ENCODE measurements at regions not wholly inside any gene's neighbourhood (a gene's known extent, or its start where the extent isn't known, plus 50 kb on each side); places are given as distances from the start of the nearest gene placed in this dataset.
A peak's percentile ranks its signal among the peaks of the same experiment; 100 is the strongest.

GRCh38 chr1:60367532-60367931 is 294.0 kb upstream of the C1orf87 start:
- Histone ChIP-seq H3K4me2 (ENCODE audit: insufficient read depth, insufficient read length, low read length) (no peak overlapping the region), H3K27me3 (ENCODE audit: insufficient read depth, low read length) (no peaks in the 10 kb centered on the region), H3K18ac (ENCODE audit: insufficient read length, low read depth, low read length) (no peak overlapping the region), H2BK12ac (ENCODE audit: insufficient read length, low read depth, low read length) (no peak overlapping the region), H3K4ac (ENCODE audit: low read depth, low read length) (no peak overlapping the region), H2BK20ac (ENCODE audit: low read depth, low read length, poor library complexity, severe bottlenecking) (no peak overlapping the region), H3K23ac (ENCODE audit: insufficient read length, low read depth, low read length) (no peak overlapping the region), H4K20me1 (ENCODE audit: control insufficient read depth, insufficient read depth, insufficient read length) (no peaks in the 10 kb centered on the region), H2BK5ac (ENCODE audit: insufficient read length, low read length) (no peak overlapping the region), H3K9ac (ENCODE audit: extremely low read depth, insufficient read length, low read length) (no peak overlapping the region), H3K56ac (ENCODE audit: insufficient read length, low read depth, low read length) (no peak overlapping the region), H4K5ac (ENCODE audit: insufficient read length, low read depth, low read length) (no peak overlapping the region), H4K91ac (ENCODE audit: insufficient read length, low read depth, low read length) (no peak overlapping the region), H2AFZ (ENCODE audit: low read length) (no peak overlapping the region), H2AK5ac (ENCODE audit: insufficient read length, low read length) (no peak overlapping the region), H3K9me3 (ENCODE audit: control insufficient read depth, low read depth, low read length) (no peaks in the 10 kb centered on the region), H3K79me2 (ENCODE audit: insufficient read depth, low read length) (no peaks in the 10 kb centered on the region), H3T11ph (ENCODE audit: low read length) (no peak overlapping the region), H3K4me1 (ENCODE audit: insufficient read depth, low read length) (no peaks in the 10 kb centered on the region), H3K79me1 (ENCODE audit: insufficient read depth, low read depth, low read length, poor library complexity, severe bottlenecking) (no peaks in the 10 kb centered on the region), H4K8ac (replicated peaks; ENCODE audit: insufficient read length, low read depth, low read length) (no peak overlapping the region), H3K14ac (ENCODE audit: insufficient read depth, low read length) (no peak overlapping the region), H3K27ac (ENCODE audit: insufficient read length, low read depth, low read length) (no peak overlapping the region), H2BK15ac (ENCODE audit: low read depth, low read length) (no peak overlapping the region), H3K23me2 (ENCODE audit: insufficient read length, low read depth, low read length, poor library complexity, severe bottlenecking) (no peaks in the 10 kb centered on the region), H2BK120ac (ENCODE audit: low read depth, low read length, poor library complexity, severe bottlenecking) (no peak overlapping the region)
- Mint-ChIP-seq H3K36me3 (ENCODE audit: insufficient read depth in 1 of 3, low read depth in 3 of 3) (0 out of 7 replicates have a peak, but pooled peaks cover 0 to 4% (median 0%) of the 10 kb centered on the region in 3 experiments), H3K9me3 (peaks cover 7 to 8% of the 10 kb centered on the region in 2 experiments; a peak in 3 of 5 replicates), H3K4me3 (no peak overlapping the region), H3K4me1 (no peaks in the 10 kb centered on the region; a peak in 1 of 4 replicates), H3K27me3 (ENCODE audit: low read depth) (no peaks in the 10 kb centered on the region), H3K27ac (no peak overlapping the region; a peak in 1 of 7 replicates)
- DNase-seq: peak; percentile 34
- TF ChIP-seq, protein P1, sequence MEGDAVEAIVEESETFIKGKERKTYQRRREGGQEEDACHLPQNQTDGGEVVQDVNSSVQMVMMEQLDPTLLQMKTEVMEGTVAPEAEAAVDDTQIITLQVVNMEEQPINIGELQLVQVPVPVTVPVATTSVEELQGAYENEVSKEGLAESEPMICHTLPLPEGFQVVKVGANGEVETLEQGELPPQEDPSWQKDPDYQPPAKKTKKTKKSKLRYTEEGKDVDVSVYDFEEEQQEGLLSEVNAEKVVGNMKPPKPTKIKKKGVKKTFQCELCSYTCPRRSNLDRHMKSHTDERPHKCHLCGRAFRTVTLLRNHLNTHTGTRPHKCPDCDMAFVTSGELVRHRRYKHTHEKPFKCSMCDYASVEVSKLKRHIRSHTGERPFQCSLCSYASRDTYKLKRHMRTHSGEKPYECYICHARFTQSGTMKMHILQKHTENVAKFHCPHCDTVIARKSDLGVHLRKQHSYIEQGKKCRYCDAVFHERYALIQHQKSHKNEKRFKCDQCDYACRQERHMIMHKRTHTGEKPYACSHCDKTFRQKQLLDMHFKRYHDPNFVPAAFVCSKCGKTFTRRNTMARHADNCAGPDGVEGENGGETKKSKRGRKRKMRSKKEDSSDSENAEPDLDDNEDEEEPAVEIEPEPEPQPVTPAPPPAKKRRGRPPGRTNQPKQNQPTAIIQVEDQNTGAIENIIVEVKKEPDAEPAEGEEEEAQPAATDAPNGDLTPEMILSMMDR (conservative IDR thresholded peaks at IDR 0.05): no peak
- no CpG with 5 or more reads among the region's 7 CpGs for WGBS (ENCODE audit: extremely low coverage, insufficient read length, low lambda C conversion rate)
